ENCODE measurements at regions not wholly inside any gene's neighbourhood (a gene's known extent, or its start where the extent isn't known, plus 50 kb on each side); places are given as distances from the start of the nearest gene placed in this dataset.

DNA sequence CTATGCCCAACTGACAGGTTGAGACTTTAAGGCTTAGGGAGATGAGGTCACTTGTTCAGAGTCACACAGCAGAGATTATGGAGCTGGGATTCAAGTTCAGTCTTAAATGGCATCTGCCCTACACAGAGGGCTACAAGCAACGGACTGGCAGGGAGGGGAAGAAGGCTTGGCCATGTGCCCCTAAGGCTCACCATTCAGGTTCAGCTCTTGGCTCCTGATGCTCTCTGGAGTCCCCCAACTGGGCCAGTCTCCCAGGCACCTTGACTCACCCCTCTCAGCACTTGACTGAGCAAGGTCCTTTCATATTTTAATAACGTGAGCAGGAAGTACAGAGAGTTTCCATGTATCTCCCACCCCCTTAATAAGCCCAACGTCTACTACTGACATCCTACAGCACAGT is 71.4 kb upstream of the MAFB start:
- no peak overlapping the region for H3K4me3 ChIP-seq
- no peak for DNase-seq (ENCODE audit: low spot score)
- no peak overlapping the region for H3K27ac ChIP-seq
- TF ChIP-seq, protein P1, sequence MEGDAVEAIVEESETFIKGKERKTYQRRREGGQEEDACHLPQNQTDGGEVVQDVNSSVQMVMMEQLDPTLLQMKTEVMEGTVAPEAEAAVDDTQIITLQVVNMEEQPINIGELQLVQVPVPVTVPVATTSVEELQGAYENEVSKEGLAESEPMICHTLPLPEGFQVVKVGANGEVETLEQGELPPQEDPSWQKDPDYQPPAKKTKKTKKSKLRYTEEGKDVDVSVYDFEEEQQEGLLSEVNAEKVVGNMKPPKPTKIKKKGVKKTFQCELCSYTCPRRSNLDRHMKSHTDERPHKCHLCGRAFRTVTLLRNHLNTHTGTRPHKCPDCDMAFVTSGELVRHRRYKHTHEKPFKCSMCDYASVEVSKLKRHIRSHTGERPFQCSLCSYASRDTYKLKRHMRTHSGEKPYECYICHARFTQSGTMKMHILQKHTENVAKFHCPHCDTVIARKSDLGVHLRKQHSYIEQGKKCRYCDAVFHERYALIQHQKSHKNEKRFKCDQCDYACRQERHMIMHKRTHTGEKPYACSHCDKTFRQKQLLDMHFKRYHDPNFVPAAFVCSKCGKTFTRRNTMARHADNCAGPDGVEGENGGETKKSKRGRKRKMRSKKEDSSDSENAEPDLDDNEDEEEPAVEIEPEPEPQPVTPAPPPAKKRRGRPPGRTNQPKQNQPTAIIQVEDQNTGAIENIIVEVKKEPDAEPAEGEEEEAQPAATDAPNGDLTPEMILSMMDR (IDR thresholded peaks at IDR 0.05), result no peak

DNA sequence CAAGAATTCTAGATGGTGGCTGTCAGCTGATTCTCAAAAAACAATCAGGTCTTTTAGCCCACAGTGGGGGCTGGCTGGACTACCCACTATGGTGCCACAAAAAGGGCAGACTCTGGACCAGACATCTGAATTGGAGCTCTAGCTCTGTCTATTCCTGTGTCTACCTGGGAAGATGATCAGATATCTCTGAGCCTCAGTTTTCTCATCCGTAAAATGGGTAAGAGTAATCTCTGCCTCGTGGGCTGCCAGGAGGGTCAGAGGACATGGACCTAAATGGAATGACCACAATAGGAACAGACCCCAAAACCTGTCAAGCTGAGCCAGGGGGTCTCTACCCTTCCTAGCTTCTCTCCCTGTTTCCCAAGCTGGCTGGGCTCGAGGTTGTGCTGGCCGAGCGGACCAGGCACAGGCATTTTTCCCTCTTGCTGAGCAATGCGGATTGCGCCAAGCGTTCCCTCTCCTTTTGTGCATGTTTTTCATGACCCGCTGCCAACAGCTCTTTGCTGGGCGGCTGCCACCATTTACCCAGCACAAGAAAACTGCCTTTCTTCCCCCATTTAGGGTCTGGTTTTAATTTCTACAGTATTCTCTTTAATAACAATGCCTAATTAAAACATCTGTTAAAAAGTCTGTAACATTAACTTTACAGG is 74.7 kb upstream of the MAFB start:
- no peak overlapping the region for H3K4me3 ChIP-seq
- DNase-seq (ENCODE audit: low spot score), result no peak
- peak overlapping the region; percentile 46 to 62 for H3K27ac ChIP-seq
- TF ChIP-seq, protein P1 (IDR thresholded peaks at IDR 0.05), result no peak

DNA sequence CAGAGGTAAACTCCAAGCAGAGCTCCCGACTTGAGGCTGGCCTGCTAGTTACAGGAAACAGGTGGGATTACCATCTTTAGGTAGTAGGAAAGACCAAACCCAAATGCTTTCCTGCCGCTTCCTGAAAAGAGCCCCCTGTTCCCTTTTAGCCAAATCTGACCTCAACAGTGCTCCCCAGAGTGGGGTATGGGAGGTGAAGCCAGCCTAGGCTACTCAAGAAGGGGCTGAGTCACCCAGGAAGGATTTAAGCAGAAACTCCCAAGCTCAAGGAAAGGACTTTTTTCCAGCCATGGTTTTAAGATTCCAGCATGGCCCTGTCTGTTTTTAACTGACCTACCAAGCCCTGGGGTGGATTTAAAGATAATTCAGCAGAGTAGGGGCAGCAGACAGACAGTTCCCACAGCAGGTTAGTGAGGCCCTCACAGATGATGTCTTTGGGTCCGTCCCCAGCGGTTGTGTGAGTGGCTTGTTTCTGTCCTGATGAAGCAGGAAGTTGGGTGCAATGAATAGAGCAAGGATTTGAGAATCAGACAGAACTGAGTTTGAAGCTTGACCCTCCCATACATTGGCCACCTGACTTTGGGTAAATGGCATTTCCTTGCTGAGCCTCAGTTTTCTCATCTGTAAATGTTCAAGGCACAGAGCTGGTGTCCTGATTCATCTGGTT is 76.9 kb upstream of the MAFB start:
- no peak for DNase-seq (ENCODE audit: low spot score)
- no peak overlapping the region for H3K27ac ChIP-seq
- TF ChIP-seq, protein P1 (IDR thresholded peaks at IDR 0.05), result no peak
- no peak overlapping the region for H3K4me3 ChIP-seq

DNA sequence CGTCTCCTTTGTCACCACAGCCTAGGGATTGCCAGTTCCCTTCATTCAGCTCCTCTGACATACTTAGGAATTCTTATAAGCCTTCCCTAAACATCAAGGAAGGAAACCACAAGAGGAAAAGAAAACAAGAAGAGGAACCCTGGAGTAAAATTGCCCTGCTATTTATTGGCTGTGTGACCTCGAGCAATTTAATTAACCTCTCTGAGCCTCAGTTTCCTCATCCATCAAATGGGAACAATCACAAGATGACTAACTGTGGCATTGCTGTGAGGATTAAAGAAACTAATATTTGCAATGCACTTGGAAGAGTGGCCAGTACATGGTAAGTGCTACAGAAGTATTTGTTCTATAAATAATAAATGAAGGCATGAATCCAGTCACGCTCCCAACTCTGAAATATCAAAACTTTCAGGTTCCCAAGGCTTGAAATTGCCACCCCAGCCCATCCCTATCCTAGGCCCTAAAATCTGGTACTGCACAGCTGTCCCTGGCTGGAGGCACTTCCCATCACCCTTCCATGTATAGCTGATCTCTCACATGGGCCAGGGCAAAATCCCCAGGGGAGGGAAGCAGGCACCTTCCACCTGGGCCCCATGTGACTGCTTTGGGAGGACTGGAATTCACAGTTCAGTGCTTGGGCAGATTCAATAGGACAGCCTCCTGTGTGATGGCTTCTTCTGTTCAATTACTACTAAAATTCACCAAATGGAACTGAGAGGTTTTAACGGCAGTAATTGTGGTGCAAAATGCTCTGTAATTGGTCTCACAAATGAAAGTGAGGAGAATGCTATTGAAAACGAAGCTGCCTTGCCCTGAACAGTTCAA is 78.0 kb upstream of the MAFB start:
- peak; percentile 56 for DNase-seq (ENCODE audit: low spot score)
- no peak overlapping the region for H3K27ac ChIP-seq
- H3K4me3 ChIP-seq, result no peak overlapping the region
- TF ChIP-seq, protein P1 (IDR thresholded peaks at IDR 0.05), result no peak

DNA sequence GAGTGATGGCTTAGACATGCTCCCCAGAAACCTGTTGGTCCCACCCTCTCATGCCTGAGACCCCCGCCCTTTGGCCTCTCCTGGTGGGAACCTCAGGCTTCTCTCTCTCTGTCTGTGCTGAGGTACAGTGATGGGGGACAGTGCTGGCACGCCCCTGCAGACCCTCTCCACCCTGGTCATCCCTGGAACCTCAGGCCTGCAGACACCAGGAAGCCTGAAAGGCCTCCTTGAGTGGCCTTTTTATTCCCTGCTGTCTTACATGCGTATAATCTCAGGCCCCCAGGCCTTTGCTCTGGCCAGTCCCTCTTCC is 78.5 kb upstream of the MAFB start:
- no peak overlapping the region for H3K4me3 ChIP-seq
- peak; percentile 62 for DNase-seq (ENCODE audit: low spot score)
- TF ChIP-seq, protein P1 (IDR thresholded peaks at IDR 0.05), result no peak
- H3K27ac ChIP-seq, result no peak overlapping the region

DNA sequence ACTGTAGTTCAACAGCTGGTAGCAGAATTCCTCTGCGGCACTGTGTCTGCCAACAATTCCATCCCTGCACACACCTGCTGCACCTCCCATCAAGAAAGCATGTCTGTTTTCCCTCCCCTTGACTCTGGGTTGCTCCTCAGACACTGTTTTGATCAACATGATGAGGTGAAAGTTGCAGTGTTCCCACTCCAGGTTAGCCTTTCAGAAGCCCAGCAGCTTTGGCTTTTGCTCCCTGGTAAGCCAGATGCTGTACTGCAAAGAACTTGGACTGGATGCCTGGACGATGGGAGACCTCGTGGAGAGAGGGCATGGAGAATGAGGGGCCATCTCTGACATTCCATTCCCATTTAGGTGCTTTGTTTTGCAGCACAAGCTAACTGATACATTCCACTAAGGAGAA is 79.1 kb upstream of the MAFB start:
- H3K27ac ChIP-seq, result no peak overlapping the region
- no peak overlapping the region for H3K4me3 ChIP-seq
- peak; percentile 36 for DNase-seq (ENCODE audit: low spot score)
- TF ChIP-seq, protein P1 (IDR thresholded peaks at IDR 0.05), result no peak
